NCI-H345 treated with DMSO at 0.1 percent for 48 hours (cell line): ENCODE measurements at regions not wholly inside any gene's neighbourhood (a gene's known extent, or its start where the extent isn't known, plus 50 kb on each side); places are given as distances from the start of the nearest gene placed in this dataset.
"Not testable (repeated sequence)": the region's sequence is repeated elsewhere in the genome, so short reads cannot be mapped to it uniquely, and the experiment has no call there.

Source experiments
- DNase-seq: peaks from one replicate; lab custom pipeline; 2025; ENCODE audit not compliant: unreplicated experiment; lab: John Stamatoyannopoulos, UW

DNA sequence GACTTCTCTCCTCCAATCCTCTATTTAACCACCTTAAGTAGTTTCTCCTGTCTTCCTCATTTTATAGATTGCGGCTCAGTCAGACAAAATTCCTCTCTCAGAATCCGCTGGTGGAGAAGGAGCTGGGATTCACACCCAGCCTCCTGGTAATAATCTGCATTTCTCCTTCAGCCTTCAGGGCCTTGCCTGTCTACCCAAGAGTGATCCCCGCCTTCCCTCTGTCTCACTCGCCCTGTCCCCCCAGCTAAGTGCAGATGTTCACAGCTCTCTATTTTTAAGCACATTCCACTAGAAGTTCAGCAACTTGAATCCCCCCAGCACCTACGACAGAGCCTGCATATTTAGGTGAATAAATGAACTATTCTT, 212.5 kb upstream of the HAAO start:
- DNase-seq: no peak

DNA sequence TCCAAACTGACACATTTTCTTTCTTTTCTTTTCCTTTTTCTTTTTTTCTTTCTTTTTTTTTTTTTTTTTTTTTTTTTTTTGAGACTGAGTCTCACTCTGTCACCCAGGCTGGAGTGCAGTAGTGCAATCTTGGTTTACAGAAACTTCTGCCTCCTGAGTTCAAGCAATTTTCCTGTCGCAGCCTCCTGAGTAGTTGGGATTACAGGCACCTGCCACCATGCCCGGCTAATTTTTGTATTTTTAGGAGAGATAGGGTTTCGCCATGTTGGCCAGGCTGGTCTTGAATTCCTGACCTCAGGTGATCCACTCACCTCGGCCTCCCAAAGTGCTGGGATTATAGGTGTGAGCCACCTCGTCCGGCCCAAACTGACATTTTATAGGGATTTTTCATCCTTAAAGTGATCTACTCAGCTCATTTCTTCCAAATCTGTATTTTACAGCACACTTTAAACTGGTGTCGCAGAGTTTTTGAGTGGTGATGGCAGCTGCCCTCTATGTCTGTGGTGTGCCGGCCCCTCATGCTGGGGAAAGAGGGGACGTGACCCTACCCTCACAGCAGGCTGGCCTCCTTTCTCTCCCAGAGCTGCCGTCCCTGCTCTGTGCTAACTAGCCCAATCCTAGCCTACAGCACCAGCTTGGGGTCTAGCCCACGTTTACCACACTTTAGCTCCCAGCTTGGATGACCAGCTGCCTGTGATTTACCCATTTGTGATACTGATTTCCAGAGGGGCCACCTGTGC, 211.9 kb upstream of the HAAO start:
- not testable (repeated sequence) for DNase-seq

DNA sequence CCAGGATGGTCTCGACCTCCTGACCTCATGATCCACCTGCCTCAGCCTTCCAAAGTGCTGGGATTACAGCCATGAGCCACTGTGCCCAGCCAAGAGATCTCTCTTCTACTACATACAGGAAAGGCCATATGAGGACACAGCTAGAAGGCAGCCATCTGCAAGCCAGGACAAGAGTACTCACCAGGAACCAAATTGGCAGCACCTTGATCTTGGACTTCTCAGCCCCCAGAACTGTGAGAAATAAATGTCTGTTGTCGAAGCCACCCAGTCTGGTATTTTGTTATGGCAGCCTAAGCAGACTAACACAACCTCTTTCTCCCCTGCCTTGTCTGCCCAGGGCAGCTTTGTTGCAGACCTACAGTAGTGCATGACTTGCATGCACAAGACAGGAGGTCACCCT, 211.3 kb upstream of the HAAO start:
- no peak for DNase-seq

DNA sequence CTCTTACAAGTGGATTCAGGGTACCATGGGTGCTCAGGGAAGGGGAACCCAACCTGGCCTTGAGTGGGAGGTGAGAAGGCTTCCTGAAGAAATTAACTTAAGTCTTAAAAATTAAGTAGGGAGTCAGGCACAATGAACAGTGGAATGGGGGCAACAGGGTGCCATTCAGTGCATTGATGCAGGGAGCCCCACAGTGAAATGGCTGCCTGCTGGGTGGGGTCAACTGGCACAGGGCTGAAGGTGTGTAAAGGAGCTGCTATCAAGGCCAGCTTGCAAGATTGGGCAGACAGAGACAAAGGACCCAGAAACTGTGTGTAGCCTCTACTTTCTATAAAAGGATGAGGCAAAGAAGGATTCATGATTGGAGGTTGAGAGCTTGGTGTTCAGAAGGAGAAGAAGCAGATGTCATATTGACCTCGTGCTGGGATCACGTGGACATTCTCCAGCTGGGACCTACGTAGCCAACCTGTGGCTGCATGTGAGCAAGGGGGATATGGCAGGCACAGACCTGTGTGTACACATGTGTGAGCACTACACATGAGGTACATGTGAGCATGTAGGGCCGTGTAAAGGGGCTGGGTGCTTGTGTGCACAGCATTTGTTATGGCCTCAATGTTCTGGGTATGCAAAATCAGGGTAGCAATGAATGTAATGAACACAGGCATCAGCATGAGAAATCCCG, 209.5 kb upstream of the HAAO start:
- no peak for DNase-seq

DNA sequence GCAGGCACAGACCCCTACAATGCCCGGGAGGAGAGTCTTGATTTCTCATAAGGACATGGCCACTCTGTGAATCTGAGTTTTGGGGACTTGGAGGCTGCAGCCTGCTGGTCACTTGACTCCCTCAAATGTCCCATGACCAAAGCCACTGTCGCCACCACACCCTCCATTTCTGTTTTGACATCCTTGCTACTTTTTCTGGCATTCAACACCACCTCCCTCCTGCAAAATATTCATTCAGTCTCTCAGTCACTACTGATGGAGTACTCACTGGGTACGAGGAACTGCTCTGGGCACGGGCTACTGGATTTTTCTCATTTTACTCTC, 208.6 kb upstream of the HAAO start:
- no peak for DNase-seq

DNA sequence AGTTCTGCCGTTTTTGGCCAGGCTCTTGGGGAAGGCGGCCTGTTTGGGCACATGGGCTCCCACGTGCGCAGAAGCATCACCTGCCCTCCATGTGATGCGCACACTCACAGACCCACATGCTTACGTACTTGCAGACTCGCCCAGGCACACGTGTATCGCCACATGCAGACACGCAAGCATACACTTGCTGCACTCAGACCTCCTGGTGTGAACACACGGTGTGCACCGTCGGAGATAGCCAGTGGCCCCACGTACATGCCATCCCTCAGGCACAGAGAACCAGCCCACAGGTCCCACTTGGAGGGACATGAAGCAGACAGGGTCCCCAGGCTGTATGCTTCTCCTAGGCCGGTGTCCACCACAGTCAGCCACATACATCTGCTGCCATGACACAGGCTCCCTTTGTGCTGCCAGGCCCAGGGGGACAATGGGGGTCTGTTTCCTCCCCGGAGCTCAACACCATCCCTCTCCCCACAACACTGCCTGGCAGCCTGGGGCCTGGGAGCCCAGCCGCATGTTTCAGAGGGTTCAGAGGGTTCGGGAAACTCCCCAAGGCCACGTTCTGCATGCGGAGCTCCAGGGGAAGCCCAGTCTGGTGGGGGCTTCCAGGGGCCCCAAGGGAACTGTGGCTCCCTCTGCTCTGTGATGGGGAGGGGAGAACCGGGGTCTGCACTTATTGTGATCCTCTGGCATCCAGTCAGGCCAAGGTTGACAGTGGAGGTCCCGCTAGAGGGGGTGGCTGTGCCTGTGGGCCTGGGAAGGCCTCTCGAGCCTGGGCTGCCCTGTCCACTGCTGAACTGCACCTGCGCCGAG, 208.1 kb upstream of the HAAO start:
- peak; percentile 38 for DNase-seq

DNA sequence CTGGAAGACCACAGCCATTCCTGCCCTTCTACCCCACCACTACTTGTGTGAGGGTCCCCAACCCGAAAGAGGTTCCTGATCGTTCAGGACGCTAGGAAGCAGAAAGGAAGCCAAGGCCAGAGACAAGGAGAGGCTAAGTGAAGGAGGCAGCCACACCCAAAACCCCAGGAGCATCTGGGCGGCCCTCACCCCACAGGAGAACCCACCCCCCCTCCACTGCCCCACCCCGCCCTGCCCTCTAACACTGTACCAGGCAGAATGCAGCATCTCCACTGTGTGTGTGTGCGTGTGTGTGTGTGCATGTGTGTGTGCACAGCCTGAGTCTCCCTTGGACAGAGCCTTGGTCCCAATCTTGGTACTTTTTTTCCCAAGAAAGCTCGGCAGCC, 207.5 kb upstream of the HAAO start:
- no peak for DNase-seq

DNA sequence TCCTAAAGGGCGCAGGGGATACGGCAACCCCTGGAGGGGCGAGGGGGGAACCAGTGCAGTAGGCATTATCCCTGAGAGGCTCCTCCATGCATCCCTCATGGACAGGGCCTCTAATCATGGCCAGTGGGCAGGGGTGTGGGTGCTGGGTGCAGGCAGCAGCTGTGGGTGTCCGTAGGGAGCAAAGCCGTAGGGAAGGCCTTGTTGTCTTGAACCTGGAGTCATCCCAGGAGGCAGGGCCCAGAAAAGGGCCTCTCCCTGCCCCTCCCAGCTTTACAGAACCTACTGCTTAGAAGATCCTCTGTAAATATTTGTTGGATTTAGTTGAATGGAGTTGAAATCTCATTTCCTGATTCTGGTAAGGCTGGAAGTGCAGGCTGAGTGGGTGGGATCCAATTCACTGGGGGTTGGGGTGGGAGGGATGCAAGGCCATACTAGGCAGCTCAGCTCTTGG, 207.0 kb upstream of the HAAO start:
- DNase-seq: peak; percentile 82

DNA sequence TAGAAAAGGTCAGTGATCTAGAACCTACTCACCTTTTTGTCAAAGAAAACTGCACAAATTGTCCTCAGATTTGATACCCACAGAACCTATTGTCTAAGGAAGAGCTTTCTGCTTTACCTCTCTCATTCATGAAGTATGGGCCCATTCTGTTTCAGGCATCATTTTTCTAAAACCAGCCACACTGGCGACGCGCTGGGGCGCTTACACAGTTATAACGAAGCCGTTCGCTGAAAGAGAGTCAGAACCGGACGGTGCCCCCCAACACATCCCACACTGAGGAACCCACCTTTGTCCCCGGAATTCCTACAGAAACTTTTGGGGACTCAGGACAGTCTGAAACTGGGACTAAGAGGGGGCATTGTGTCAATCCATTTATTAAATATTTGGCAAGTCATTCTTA, 206.3 kb upstream of the HAAO start:
- no peak for DNase-seq

DNA sequence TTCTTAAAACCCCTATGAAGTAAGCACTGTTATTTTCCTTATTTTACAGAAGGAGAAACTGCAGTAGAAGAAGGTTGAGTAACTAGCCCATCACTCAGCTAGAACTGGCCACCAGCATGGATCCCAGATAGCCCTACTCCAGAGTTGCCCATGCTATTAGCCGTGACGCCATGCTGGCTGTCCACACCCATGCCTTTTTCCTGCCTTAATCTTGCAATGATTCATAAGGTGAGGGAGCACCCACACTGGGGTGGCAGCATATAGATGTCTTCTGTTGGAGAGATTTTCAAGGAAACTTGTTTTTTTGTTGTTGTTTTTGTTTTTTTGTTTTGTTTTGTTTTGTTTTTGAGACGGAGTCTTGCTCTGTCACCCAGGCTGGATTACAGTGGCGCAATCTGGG, 204.1 kb upstream of the HAAO start:
- DNase-seq: no peak

DNA sequence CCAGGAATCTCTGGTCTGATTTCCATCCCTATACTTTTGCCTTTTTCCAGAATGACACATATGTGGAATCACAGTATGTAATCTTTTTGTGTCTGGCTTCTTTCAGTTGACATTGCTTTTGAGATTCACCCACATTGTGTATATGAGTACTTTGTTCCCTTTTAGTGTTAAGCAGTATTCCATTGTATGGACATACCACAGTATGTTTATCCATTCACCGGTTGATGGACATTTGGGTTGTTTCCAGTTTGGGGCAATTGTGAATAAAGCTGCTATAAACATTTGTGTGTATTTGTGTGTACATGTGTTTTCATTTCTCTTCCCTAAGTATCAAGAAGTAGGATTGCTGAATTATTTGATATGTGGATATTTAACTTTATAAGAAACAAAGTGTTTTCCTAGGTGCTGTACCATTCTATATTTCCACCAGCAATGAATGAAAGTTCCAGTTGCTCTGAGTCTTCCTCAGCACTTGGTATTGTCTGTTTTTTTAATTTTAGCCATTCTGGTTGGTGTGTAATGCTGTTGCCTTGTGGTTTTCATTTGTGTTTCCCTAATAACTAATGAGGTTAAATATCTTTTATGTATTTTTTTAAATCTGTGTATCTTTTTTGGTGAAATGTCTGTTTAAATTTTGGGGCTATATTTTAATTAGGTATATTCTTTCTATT, 203.5 kb upstream of the HAAO start:
- no peak for DNase-seq

DNA sequence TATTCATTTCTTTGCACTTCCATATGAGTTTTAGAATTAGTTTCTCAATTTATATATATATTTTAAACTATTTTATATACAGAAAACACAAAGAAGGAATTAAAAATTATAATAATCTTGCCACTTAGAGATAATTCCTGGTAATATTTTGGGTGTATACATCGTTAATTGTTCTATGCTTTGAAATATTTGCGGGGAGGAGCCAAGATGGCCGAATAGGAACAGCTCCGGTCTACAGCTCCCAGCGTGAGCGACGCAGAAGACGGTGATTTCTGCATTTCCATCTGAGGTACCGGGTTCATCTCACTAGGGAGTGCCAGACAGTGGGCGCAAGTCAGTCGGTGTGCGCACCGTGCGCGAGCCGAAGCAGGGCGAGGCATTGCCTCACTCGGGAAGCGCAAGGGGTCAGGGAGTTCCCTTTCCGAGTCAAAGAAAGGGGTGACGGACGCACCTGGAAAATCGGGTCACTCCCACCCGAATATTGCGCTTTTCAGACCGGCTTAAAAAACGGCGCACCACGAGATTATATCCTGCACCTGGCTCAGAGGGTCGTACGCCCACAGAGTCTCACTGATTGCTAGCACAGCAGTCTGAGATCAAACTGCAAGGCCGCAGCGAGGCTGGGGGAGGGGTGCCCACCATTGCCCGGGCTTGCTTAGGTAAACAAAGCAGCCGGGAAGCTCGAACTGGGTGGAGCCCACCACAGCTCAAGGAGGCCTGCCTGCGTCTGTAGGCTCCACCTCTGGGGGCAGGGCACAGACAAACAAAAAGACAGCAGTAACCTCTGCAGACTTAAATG, 197.1 kb upstream of the HAAO start:
- not testable (repeated sequence) for DNase-seq

DNA sequence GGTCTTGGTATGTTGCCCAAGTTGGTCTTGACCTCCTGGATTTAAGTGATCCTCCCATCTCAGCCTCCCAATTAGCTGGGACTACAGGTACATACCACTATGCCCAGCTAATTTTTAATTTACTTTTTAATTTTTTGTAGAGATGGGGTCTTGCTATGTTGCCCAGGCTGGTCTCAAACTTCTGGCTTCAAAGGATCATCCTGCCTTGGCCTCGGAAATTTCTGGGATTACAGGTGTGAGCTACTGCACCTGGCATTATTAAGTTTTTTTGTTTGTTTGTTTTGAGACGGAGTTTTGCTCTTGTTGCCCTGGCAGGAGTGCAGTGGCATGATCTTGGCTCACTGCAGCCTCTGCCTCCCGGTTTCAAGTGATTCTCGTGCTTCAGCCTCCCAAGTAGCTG, 195.7 kb upstream of the HAAO start:
- not testable (repeated sequence) for DNase-seq

DNA sequence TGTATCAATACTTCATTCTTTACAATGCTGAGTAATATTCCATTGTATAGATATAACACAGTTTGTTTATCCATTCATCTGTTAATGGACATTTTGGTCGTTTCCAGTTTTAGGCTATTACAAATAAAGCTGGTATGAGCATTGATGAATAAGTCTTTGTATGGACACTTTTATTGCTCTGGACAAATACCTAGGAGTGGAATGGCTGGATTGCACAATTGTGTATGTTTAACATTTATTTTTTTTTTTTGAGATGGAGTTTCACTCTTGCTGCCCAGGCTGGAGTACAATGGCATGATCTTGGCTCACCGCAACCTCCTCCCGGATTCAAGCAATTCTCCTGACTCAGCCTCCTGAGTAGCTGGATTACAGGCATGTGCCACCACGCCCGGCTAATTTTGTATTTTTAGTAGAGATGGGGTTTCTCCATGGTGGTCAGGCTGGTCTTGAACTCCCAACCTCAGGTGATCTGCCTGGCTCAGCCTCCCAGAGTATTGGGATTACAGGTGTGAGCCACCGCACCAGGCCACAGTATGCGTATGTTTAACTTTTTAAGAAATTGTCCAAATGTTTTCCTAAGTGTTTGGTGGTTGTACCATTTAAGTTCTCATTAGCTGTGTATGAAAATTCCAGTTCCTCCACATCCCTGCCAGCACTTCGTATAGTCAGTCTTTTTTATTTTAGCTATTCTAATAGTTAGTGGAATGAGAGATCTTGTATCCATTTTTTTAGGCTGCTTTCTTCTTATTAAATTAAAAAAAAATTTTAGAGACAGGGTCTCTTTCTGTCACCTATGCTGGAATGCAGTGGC, 194.9 kb upstream of the HAAO start:
- DNase-seq: no peak

DNA sequence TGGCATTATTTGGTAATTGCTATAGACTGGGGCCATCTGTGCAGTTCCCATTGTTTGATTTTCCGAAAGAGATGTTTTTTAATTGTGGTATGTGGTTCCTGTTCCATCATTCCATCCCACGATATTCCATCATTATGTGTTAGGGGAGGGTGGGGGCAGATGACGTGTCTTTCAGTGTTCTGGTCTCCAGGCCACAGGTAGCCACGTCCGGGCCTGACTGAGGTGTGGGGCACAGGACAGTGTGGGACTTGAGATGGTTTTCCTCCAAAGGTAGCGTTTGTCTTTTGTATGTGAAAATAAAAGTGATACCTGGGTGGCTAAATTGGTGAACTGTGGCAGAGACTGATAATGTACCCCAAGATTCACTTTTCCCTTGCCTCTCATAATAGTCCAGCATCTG, 192.2 kb upstream of the HAAO start:
- DNase-seq: no peak

DNA sequence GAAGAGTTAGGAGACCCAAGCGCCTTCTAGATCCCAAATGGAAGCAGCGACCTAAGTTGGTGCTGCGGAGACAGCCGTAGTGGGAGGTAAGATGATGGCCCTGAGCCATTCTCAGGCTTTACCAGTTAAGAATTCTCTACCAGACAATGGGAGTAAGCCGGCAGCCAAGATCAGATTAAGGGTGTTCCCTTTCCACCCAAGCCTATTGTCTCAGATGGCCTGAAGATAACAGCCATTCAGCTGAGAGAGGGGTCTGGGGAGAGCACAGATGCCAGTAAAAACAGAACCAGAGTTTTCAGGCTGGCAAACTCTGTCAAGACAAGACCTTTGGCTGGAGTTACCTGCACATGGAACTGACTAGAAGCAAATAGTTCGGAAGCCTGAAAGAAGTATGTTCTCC, 191.7 kb upstream of the HAAO start:
- no peak for DNase-seq

DNA sequence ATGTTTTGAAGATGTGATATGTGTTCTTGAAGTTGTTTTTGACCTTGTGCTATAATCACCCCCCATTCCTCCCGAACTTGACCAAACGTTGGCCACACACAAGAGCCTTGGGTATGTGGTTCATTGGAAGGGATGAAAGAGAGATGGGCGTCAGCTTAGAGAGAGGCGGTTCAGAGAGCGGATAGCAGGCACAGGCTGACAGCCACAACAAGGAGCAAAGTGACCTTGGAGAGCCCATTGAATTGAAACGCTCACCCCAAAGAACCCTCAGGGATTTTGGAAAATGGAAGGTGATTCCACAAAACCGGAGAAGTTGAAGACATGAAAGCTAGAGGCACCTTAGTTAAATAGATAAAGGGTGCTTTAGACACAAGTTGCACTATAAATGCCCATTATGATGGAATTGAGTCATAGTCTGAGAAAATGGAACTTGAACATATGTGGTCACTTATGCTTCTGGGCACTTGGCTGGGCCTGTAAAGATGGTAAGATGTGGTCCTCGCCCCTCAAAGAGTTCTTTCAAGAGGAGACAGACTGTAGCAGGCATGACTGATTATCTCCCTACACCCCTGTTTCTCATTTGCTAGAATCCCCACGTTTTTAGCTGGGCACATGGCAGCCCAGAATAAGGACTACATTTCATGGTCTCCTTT, 188.5 kb upstream of the HAAO start:
- no peak for DNase-seq

DNA sequence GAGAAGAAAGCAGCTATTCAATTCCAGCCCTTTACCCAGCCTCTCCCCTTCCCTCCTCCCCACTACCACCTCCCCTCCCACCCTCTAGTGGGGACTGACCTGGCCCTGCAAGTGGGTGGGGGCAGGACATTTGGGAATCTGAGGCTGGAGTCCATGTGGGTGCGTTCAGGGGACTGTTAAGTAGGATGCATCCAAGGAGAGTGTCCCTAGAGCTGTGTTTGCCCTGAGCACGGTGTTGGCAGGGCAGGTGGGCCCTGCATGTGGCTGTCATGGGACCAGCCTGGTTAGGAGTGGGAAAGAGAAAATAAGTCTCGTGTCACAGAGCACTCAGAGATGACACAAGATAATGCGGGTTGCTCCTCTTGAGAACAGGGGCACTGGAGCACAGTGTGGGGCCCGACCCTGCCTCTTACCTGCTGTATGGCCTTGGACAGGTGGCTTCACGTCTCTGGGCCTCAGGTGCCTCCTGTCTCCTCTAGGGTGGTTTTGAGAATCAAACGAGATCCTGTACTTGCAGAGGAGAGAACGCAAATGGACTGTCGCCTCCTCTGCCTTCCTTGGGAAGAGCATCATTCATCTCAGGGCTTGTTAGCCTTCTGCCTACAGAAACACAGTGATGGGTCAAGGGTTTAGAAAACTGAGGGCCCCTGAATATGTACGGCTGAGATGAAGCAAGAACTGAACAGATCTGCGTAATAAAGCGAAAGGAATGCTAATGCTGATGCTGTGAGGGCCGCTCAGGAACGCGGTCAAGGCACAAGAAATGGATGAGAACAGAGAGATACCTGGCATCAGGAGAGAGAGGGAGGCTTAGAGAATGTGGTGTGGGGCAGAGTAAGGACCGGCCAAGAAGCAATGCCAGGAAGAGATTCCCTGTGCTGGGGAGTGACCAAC, 187.7 kb upstream of the HAAO start:
- no peak for DNase-seq
